SU-DHL-6 (cell line): ENCODE measurements at regions not wholly inside any gene's neighbourhood (a gene's known extent, or its start where the extent isn't known, plus 50 kb on each side); places are given as distances from the start of the nearest gene placed in this dataset.

Experiments
- H2AFZ ChIP-seq: fragments of 200-600 bp; sonication (generic); 2 replicates; pipeline ENCODE4 v1.6.1; 2014; ENCODE audit warnings: low read depth, mild to moderate bottlenecking, moderate library complexity, mixed read lengths, antibody characterized with exemption, low read length; ENCODE audit not compliant: severe bottlenecking
- H3F3A ChIP-seq: fragments of 200-600 bp; shearing (Covaris generic); 2 replicates; pipeline ENCODE4 v1.6.0; 2016; ENCODE audit warnings: antibody characterized with exemption, mild to moderate bottlenecking; ENCODE audit not compliant: insufficient read depth
- H3K27ac ChIP-seq: fragments of 200-600 bp; sonication (generic); 2 replicates; pipeline ENCODE4 v1.5.1; 2016; ENCODE audit warnings: low read depth, mild to moderate bottlenecking, low read length, moderate library complexity, mixed read lengths
- H3K27me3 ChIP-seq: fragments of 200-600 bp; sonication (generic), shearing (Covaris generic); 2 replicates; pipeline ENCODE4 v1.6.0; 2014; ENCODE audit warnings: mild to moderate bottlenecking, low read length
- H3K36me3 ChIP-seq: fragments of 200-600 bp; sonication (generic); 2 replicates; pipeline ENCODE4 v1.6.1; 2014; ENCODE audit warnings: mild to moderate bottlenecking, low read length, mixed read lengths
- H3K4me2 ChIP-seq: fragments of 300-600, 200-600 bp; shearing (Covaris generic), sonication (generic); 2 replicates; pipeline ENCODE4 v1.6.0; 2014; ENCODE audit warnings: low read length, low read depth, mild to moderate bottlenecking; ENCODE audit not compliant: poor library complexity, severe bottlenecking
- H3K4me3 ChIP-seq: fragments of 200-600 bp; sonication (generic); 2 replicates; pipeline ENCODE4 v1.5.1; 2014; ENCODE audit warnings: antibody characterized with exemption, low read length, mild to moderate bottlenecking, mixed read lengths; ENCODE audit not compliant: insufficient read depth, poor library complexity, severe bottlenecking
- H3K79me2 ChIP-seq: fragments of 200-600 bp; sonication (generic); 2 replicates; pipeline ENCODE4 v1.6.1; 2014; ENCODE audit warnings: mild to moderate bottlenecking, low read length, moderate library complexity; ENCODE audit not compliant: insufficient read depth
- H3K9ac ChIP-seq: fragments of 200-600 bp; sonication (generic); 2 replicates; pipeline ENCODE4 v1.7.0; 2014; ENCODE audit warnings: mild to moderate bottlenecking, low read length
- H3K9me2 ChIP-seq: fragments of 200-600 bp; sonication (generic); replicated peaks from 2 replicates; pipeline ENCODE4 v1.6.1; 2014; ENCODE audit warnings: low read length; ENCODE audit not compliant: insufficient read depth
- H3K9me3 ChIP-seq: fragments of 200-600 bp; sonication (generic); 2 replicates; pipeline ENCODE4 v1.6.1; 2014; ENCODE audit warnings: low read length, mixed read lengths; ENCODE audit not compliant: insufficient read depth
- H4K20me1 ChIP-seq: fragments of 200-600 bp; sonication (generic); 2 replicates; pipeline ENCODE4 v1.6.1; 2014; ENCODE audit warnings: low read depth, mild to moderate bottlenecking, antibody characterized with exemption, low read length, moderate library complexity, mixed read lengths
- EZH2phosphoT487 ChIP-seq: fragments of 200-600 bp; sonication (generic), shearing (Covaris generic); conservative IDR thresholded peaks from 2 replicates; pipeline ENCODE4 v1.6.1; 2018; ENCODE audit warnings: mild to moderate bottlenecking, antibody characterized with exemption, low read length, moderate library complexity, mixed read lengths
- TF ChIP-seq, protein P1 (sequence below): fragments of 200-600 bp; sonication (generic); IDR thresholded peaks from one replicate; pipeline ENCODE4 v1.5.1; 2017; ENCODE audit warnings: antibody characterized with exemption, mild to moderate bottlenecking, low read length, moderate library complexity; ENCODE audit not compliant: insufficient read depth, poor library complexity, severe bottlenecking

DNA sequence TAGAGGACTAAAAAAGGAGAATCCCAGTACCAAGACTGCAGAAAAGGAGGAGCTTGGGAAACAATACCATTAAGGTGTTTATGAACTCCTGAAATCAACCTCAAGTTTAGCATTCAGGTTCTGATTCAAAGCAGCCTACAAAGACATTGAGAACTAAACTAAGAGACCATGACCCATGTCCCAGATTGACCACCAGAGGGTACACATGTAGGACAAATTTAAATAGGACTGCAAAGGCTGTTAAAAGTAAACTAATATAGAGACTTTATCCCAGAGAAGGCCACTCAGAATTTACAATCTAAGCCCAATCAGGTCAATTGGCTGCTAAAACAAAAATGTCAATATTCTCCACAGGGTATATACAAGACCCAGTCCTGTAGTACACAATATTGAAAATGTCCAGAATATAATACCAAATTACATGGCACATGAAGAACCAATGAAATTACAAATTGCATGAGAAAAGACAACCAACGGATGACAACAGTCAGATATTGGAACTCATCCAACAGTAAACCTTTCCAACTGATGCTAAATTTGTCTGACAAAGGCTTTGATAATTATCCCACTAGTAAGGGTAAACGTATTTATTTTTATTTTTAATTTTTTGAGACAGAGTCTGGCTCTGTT lies 682.4 kb downstream of the UQCRFS1 start:
- Histone ChIP-seq H3K36me3 (no peaks in the 10 kb centered on the region), H3K9me2 (no peaks in the 10 kb centered on the region), H3F3A (peaks cover 14% of the 10 kb centered on the region; the same call in 1 of the 2 replicates), H3K9ac (no peak overlapping the region), H3K4me2 (no peak overlapping the region), H4K20me1 (no peaks in the 10 kb centered on the region), H3K4me3 (no peak overlapping the region), H3K79me2 (no peaks in the 10 kb centered on the region), H2AFZ (no peak overlapping the region), H3K9me3 (no peaks in the 10 kb centered on the region), H3K27ac (no peak overlapping the region), H3K27me3 (no peaks in the 10 kb centered on the region)
- TF ChIP-seq, protein P1, sequence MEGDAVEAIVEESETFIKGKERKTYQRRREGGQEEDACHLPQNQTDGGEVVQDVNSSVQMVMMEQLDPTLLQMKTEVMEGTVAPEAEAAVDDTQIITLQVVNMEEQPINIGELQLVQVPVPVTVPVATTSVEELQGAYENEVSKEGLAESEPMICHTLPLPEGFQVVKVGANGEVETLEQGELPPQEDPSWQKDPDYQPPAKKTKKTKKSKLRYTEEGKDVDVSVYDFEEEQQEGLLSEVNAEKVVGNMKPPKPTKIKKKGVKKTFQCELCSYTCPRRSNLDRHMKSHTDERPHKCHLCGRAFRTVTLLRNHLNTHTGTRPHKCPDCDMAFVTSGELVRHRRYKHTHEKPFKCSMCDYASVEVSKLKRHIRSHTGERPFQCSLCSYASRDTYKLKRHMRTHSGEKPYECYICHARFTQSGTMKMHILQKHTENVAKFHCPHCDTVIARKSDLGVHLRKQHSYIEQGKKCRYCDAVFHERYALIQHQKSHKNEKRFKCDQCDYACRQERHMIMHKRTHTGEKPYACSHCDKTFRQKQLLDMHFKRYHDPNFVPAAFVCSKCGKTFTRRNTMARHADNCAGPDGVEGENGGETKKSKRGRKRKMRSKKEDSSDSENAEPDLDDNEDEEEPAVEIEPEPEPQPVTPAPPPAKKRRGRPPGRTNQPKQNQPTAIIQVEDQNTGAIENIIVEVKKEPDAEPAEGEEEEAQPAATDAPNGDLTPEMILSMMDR: no peak
- no peak for TF ChIP-seq EZH2phosphoT487

DNA sequence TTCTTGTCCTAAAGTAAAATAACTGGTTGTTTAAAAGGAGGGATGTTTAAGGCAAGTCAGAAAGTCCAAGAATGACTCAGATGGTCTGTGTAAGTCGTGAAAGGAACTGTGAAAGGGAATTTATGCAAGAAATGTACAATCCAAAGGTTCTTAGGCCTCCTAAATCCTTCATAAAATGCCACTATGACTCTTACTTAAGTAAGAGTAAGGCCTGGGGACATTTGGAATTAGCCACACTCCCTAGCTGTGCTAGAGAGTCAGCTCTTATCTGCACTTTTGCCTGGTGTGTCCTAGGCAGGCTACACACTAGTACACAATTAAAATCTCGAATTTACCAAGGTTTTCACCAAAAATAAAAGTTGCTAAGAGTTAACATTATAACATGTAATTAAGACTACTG lies 686.9 kb downstream of the UQCRFS1 start:
- H3K9me3 ChIP-seq: no peaks in the 10 kb centered on the region
- TF ChIP-seq, protein P1: no peak
- no peak for TF ChIP-seq EZH2phosphoT487
- no peak overlapping the region for H2AFZ ChIP-seq
- H3K9ac ChIP-seq: no peak overlapping the region
- H3F3A ChIP-seq: no peaks in the 10 kb centered on the region
- no peaks in the 10 kb centered on the region for H3K9me2 ChIP-seq
- no peak overlapping the region for H3K4me2 ChIP-seq
- no peaks in the 10 kb centered on the region for H3K27me3 ChIP-seq
- no peaks in the 10 kb centered on the region for H3K36me3 ChIP-seq
- no peak overlapping the region for H3K27ac ChIP-seq
- H3K4me3 ChIP-seq: no peak overlapping the region
- H4K20me1 ChIP-seq: no peaks in the 10 kb centered on the region
- no peaks in the 10 kb centered on the region for H3K79me2 ChIP-seq

DNA sequence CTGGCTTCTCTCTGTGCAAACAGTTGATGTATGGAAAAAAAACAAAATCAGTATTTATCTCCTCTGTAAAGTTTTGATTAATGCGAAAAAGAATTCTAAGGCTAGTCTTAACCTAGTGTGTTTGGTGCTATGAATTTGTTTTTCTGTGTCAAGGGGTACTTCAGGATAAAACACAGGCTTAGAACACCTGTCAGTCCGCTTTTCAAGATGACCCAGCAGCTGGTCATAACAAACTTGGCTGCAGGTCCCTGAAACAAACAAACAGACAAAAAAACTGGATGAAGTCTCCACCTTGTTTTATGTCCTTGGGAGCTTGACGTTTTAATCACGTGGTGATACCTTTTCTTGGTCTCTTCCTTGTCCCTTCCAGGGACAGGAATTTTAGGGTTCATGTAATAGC lies 689.3 kb downstream of the UQCRFS1 start:
- H3K9me2 ChIP-seq: no peaks in the 10 kb centered on the region
- no peak overlapping the region for H3K27ac ChIP-seq
- no peak for TF ChIP-seq EZH2phosphoT487
- TF ChIP-seq, protein P1: no peak
- no peaks in the 10 kb centered on the region for H4K20me1 ChIP-seq
- no peak overlapping the region for H3K4me3 ChIP-seq
- H3K79me2 ChIP-seq: no peaks in the 10 kb centered on the region
- no peaks in the 10 kb centered on the region for H3F3A ChIP-seq
- H3K9me3 ChIP-seq: no peaks in the 10 kb centered on the region
- no peaks in the 10 kb centered on the region for H3K36me3 ChIP-seq
- no peaks in the 10 kb centered on the region for H3K27me3 ChIP-seq
- H3K4me2 ChIP-seq: no peak overlapping the region
- no peak overlapping the region for H3K9ac ChIP-seq
- no peak overlapping the region for H2AFZ ChIP-seq
